HUDEP-2 (cell line): ENCODE measurements at regions not wholly inside any gene's neighbourhood (a gene's known extent, or its start where the extent isn't known, plus 50 kb on each side); places are given as distances from the start of the nearest gene placed in this dataset.
"Not testable (repeated sequence)": the region's sequence is repeated elsewhere in the genome, so short reads cannot be mapped to it uniquely, and the experiment has no call there.

Experiments used
- DNase-seq, 76 experiments: peaks; one replicate each; lab custom pipeline; 2025; ENCODE audit not compliant: unreplicated experiment in 76 of 76; lab: John Stamatoyannopoulos, UW

- no peak for DNase-seq
These were observed 87.5 kb upstream of the ERCC6L2 start for GRCh38 chr9:95788021-95788420.

GRCh38 chr9:95785209-95785608 is 90.3 kb upstream of the ERCC6L2 start:
- DNase-seq, result no peak

- DNase-seq, result no peak
These were observed 91.2 kb upstream of the ERCC6L2 start for GRCh38 chr9:95784318-95784717.

- DNase-seq, result no peak
These were observed 92.0 kb upstream of the ERCC6L2 start for GRCh38 chr9:95783426-95783975.

- no peak for DNase-seq
These were observed 94.7 kb upstream of the ERCC6L2 start for GRCh38 chr9:95780751-95781150.

DNA sequence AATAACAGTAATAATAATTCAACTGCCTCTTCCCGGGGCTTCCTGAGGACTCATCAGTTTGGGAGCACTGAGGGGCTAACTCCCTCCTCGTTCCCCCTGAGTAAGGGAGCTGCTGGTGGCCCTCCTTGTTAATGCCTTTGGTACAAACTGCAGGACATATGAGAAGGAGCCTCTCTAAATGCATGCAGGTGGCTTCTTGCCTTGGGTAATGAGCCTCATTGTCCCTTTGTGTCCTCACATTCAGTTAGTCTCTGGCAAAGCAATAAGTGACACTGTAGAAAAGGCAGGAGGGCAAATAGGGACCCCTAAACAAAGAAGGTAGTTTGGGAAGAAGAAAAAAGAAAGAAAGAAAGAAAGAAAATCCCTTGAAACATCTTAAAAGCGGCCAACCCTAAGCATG is 95.4 kb upstream of the ERCC6L2 start:
- no peak for DNase-seq

GRCh38 chr9:95779597-95779996 is 95.9 kb upstream of the ERCC6L2 start:
- not testable (repeated sequence) for DNase-seq

GRCh38 chr9:95778957-95779356 is 96.5 kb upstream of the ERCC6L2 start:
- DNase-seq, result no peak

DNA sequence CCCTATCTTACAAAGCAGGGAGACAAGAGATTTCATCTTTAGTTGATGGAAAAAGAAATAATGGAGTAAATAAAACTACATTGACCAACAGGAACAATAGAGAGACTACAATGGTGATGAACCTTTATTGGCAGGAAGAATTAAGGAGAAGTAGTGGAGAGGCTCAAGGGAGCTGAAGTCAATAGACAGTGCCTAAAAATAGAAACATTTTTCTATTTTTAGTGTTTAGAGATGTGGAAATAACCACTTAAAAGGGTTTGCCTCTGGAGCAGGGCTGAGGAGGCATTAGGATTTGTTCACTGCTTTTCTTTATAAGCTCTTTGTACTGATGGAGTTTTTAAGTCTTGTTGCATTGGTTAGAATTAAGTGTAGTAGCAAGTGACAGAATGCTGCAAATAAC is 98.4 kb upstream of the ERCC6L2 start:
- no peak for DNase-seq

DNA sequence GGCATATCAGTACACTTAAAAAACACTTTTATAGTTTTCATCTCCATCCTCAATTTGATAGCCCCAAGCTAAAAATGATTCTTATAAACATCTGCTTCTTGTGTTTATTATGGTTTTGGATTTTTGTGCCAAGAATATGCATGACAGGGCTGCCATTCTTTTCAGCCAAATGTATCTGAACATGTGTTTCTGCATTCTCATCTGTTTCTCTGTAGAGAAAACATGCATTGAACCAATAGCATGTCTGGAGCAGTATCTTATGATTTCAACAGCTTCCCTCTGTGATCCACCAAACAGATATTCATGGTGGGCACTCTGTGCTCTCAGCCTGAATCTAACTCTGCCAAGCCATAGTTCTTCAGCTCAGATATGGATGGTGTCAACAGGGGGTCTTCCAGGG is 99.3 kb upstream of the ERCC6L2 start:
- no peak for DNase-seq

DNA sequence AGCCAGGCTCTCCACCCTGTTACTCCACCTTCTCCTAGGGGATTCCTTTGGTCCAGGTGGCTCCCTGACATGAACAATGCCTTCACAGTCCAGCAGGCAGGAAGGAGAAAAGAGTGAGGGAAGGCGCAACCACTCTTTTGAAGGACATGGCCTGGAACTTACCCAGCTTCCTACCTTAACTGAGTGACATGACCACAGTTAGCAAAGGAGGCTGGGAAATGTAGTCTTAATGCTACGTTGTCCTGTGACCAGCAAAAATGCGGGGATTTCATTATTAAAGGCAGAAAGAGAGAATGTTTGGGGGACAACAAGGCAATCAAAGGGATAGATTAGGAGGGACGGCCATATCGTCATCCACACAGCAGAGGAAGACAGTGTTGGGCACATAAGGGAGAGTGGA is 100.3 kb upstream of the ERCC6L2 start:
- no peak for DNase-seq

- DNase-seq, result no peak
These were observed 102.5 kb upstream of the ERCC6L2 start for GRCh38 chr9:95773053-95773418.

GRCh38 chr9:95772320-95773052 is 103.0 kb upstream of the ERCC6L2 start:
- no peak for DNase-seq

GRCh38 chr9:95771556-95772246 is 103.8 kb upstream of the ERCC6L2 start:
- DNase-seq, result no peak

DNA sequence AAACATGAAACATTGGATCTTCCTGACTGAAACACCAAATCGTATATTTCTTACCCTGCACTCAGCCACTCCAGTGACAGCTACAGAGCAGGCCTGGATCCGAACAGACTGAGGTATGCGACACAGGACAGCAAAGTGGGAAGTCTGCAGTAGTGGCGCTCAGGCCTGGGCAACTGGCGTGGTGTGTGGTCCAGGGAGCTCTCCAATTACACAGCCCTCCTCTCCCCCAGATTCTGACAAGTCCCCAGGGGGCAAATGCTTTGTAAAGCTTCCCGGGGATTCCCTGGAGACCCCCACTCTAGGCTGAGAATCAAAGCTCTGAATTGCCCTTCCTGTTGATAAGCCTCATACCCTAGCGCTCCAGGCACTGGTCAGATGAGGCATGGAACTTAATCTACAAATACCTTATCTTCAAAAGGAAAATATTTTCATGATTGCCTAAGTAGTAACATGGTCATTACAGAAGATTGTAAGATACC is 104.8 kb upstream of the ERCC6L2 start:
- DNase-seq, result no peak

- no peak for DNase-seq
These were observed 105.5 kb upstream of the ERCC6L2 start for GRCh38 chr9:95769909-95770433.

DNA sequence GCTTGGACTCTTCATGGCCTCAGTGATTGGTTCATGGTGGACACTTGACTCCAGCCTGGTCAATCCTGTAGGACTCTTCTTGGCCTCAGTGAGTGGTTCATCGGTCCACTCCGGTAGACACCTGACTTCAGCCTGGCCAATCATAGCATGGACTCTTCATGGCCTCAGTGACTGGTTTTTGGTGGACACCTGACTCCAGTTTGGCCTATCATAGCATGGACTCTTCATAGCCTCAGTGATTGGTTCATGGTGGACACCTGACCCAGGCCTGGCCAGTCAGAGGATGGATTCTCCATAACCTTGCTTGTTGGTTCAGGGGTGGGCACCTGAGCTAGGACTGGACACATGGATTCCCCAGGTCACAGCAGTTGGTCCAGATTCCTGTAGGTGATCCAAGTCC is 106.0 kb upstream of the ERCC6L2 start:
- DNase-seq, result no peak

DNA sequence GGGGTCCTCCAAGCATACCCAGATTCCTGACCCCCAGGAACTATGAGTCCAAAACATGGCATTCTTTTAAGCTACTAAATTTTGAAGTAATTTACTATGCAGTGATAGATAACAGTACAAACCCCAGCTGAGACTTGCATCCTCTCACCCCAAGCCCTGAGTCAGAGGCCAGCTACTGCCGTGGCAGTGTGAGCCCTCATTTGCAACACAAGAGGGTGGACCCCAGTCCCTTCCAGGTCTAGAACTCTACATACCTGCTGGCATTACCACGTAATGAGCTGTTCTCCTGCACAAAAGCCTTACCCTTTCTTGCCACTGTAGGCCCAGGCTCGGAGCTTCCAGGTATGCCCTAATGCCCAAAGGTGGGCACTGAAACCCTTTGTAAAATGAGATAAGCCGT is 108.6 kb upstream of the ERCC6L2 start:
- no peak for DNase-seq

DNA sequence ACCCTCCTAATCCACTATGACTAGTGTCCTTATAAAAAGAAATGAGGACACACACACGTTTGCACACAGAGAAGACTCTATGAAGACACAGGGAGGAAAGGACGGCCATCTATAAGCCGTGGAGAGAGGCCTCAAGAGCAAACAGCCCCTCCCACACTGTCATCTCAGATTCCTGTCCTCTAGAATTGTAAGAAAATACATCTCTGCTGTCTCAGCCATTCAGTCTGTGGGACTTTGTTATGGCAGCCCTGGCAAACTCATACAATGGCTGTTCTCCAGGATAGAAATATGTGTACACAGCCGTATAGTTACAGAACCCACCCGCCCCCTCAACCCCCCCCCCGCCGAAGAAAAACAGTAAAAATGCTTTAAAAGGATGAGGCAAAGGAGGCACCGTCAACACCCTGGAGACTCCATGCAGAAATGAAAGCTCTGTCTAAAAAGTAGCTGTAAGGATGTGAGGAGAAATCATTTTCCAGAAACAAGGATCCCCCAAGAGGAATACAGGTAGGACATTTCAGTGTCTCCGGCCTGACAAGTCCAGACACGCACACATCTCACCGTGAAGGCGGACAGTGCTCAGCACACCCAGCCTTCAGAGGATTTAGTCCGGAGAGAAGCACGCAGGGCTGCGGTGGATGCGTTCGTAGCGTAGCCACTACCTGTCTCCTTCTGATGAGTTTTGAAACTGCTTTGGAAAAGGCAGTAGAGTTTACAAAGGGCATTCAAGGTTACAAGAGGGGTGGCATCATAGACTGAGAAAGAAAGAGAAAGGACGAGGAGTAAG is 110.8 kb upstream of the ERCC6L2 start:
- no peak for DNase-seq

- DNase-seq, result no peak
These were observed 111.5 kb upstream of the ERCC6L2 start for GRCh38 chr9:95763983-95764382.

GRCh38 chr9:95763006-95763405 is 112.5 kb upstream of the ERCC6L2 start:
- no peak for DNase-seq
